PC-3 (cell line): ENCODE measurements at regions not wholly inside any gene's neighbourhood (a gene's known extent, or its start where the extent isn't known, plus 50 kb on each side); places are given as distances from the start of the nearest gene placed in this dataset.
A peak's percentile ranks its signal among the peaks of the same experiment; 100 is the strongest.

ENCODE experiments used
- ATAC-seq: fragments of 200-7000 bp; cut with Tn5 transposase; 2 replicates; pipeline ENCODE4 v1.9.1; 2020; ENCODE audit warnings: mild to moderate bottlenecking, moderate library complexity
- BruUV-seq: library from RNA; stranded (reverse); fragments of 400-500 nt; replicated peaks from 2 replicates; lab custom pipeline; 2021; lab: Mats Ljungman, UMichigan
- CTCF ChIA-PET: fragments of 300-600 bp; sonication (Branson Sonifier 250); formaldehyde crosslinking; loops from one replicate; lab custom pipeline; 2022; ENCODE audit warnings: antibody characterized with exemption; lab: Charles Lee
- POLR2A ChIA-PET: fragments of 300-600 bp; sonication (Branson Sonifier 250); formaldehyde crosslinking; loops from one replicate; lab custom pipeline; 2022; ENCODE audit warnings: antibody characterized with exemption; ENCODE audit not compliant: unreplicated experiment; lab: Charles Lee
- DNase-seq: peaks from one replicate; pipeline ENCODE4 v3.0.0-alpha.2; 2015
- H2AFZ ChIP-seq: fragments of 300-600 bp; sonication (generic); 2 replicates; pipeline ENCODE4 v1.6.0; 2016; ENCODE audit warnings: antibody characterized with exemption, low read length
- H3F3A ChIP-seq: fragments of 300-600 bp; sonication (generic); one replicate; pipeline ENCODE4 v1.6.0; 2017; ENCODE audit warnings: antibody characterized with exemption, low read length, control low read depth, mild to moderate bottlenecking; ENCODE audit not compliant: unreplicated experiment
- H3K27ac ChIP-seq: fragments of 300-600 bp; sonication (generic); 2 replicates; pipeline ENCODE4 v1.5.1; 2016; ENCODE audit warnings: mild to moderate bottlenecking, low read length
- H3K27me3 ChIP-seq: fragments of 300-600 bp; sonication (generic); 2 replicates; pipeline ENCODE4 v1.6.1; 2016; ENCODE audit warnings: low read length, mixed read lengths
- H3K36me3 ChIP-seq: fragments of 300-600 bp; sonication (generic); 2 replicates; pipeline ENCODE4 v1.6.1; 2016; ENCODE audit warnings: low read depth, mixed run types, low read length, mixed read lengths
- H3K4me1 ChIP-seq: fragments of 300-600 bp; sonication (generic); 2 replicates; pipeline ENCODE4 v1.5.1; 2016; ENCODE audit warnings: low read length; ENCODE audit not compliant: insufficient read depth
- H3K4me2 ChIP-seq: fragments of 300-600 bp; sonication (generic); 2 replicates; pipeline ENCODE4 v1.6.0; 2016; ENCODE audit warnings: low read length
- H3K4me3 ChIP-seq: fragments of 300-600 bp; sonication (generic); 2 replicates; pipeline ENCODE4 v1.5.1; 2016; ENCODE audit warnings: mild to moderate bottlenecking, low read length, mixed read lengths
- H3K79me2 ChIP-seq: fragments of 300-600 bp; sonication (generic); 2 replicates; pipeline ENCODE4 v1.6.1; 2017; ENCODE audit warnings: low read length, mixed read lengths
- H3K9ac ChIP-seq: fragments of 300-600 bp; sonication (generic); 2 replicates; pipeline ENCODE4 v1.6.0; 2016; ENCODE audit warnings: mild to moderate bottlenecking, low read length
- H3K9me2 ChIP-seq: fragments of 300-600 bp; sonication (generic); replicated peaks from 2 replicates; pipeline ENCODE4 v1.6.1; 2016; ENCODE audit warnings: mixed run types, low read length, mixed read lengths
- H3K9me3 ChIP-seq: fragments of 300-600 bp; sonication (generic); 2 replicates; pipeline ENCODE4 v1.6.1; 2016; ENCODE audit warnings: low read length, mixed read lengths
- H4K20me1 ChIP-seq: fragments of 300-600 bp; sonication (generic); 2 replicates; pipeline ENCODE4 v1.6.1; 2016; ENCODE audit warnings: low read length, mixed read lengths
- CTCF ChIP-seq: fragments of 300-600 bp; sonication (generic); conservative IDR thresholded peaks from 2 replicates; pipeline ENCODE4 v1.5.1; 2017; ENCODE audit warnings: antibody characterized with exemption, low read depth, mild to moderate bottlenecking, low read length
- EZH2 ChIP-seq: fragments of 300-600 bp; sonication (generic); IDR thresholded peaks from one replicate; pipeline ENCODE4 v1.6.1; 2017; ENCODE audit warnings: antibody characterized with exemption, mild to moderate bottlenecking, low read length; ENCODE audit not compliant: unreplicated experiment
- EZH2phosphoT487 ChIP-seq: fragments of 300-600 bp; sonication (generic); IDR thresholded peaks from 2 replicates; pipeline ENCODE4 v1.6.1; 2018; ENCODE audit warnings: mild to moderate bottlenecking, antibody characterized with exemption, low read length, borderline replicate concordance
- intact Hi-C: fragments of 100-400 bp; cut with micrococcal nuclease; formaldehyde crosslinking; loops from 2 replicates; pipeline ENCODE4 v1.9.0; 2023

- no peaks in the 10 kb centered on the region for H3K9me3 ChIP-seq
- no peaks in the 10 kb centered on the region for H3F3A ChIP-seq
- intact Hi-C loops: no loop called here
- H3K27ac ChIP-seq: no peak overlapping the region
- no peak for TF ChIP-seq EZH2
- TF ChIP-seq CTCF: no peak
- TF ChIP-seq EZH2phosphoT487: no peak
- ATAC-seq (no peak), DNase-seq (no peak)
- no peaks in the 10 kb centered on the region for H3K36me3 ChIP-seq
- no peak overlapping the region for H2AFZ ChIP-seq
- no peak overlapping the region for H3K4me2 ChIP-seq
- BruUV-seq: no TSS peak
- POLR2A ChIA-PET: no interaction called here
- H4K20me1 ChIP-seq: no peaks in the 10 kb centered on the region
- no peaks in the 10 kb centered on the region for H3K4me1 ChIP-seq
- H3K9ac ChIP-seq: no peak overlapping the region
- no peak overlapping the region for H3K4me3 ChIP-seq
- H3K9me2 ChIP-seq: no peaks in the 10 kb centered on the region
- H3K27me3 ChIP-seq: no peaks in the 10 kb centered on the region
- no peaks in the 10 kb centered on the region for H3K79me2 ChIP-seq
- CTCF ChIA-PET: interaction anchor here (0.6 kb wide), 1 partner anchor 820 kb away, joined by 3 read pairs; no protein-coding TSS in a partner anchor
These were observed 519.4 kb upstream of the NR5A2 start for GRCh38 chr1:199508072-199508471.

- DNase-seq (peak; percentile 20), ATAC-seq (no peak)
- Histone ChIP-seq H3K27ac (no peak overlapping the region), H3K79me2 (no peaks in the 10 kb centered on the region), H3K9me3 (no peaks in the 10 kb centered on the region), H3K4me3 (no peak overlapping the region), H3F3A (no peaks in the 10 kb centered on the region), H3K4me2 (no peak overlapping the region), H3K27me3 (no peaks in the 10 kb centered on the region), H3K36me3 (no peaks in the 10 kb centered on the region), H3K9ac (no peak overlapping the region), H4K20me1 (no peaks in the 10 kb centered on the region), H2AFZ (no peak overlapping the region), H3K4me1 (no peaks in the 10 kb centered on the region), H3K9me2 (no peaks in the 10 kb centered on the region)
- intact Hi-C loops: no loop called here
- BruUV-seq: no TSS peak
- TF ChIP-seq EZH2phosphoT487 (no peak), EZH2 (no peak), CTCF (no peak)
- ChIA-PET POLR2A (no interaction called here), CTCF (interaction anchor here (0.6 kb wide), 1 partner anchor 820 kb away, joined by 3 read pairs; no protein-coding TSS in a partner anchor)
These were observed 518.9 kb upstream of the NR5A2 start for GRCh38 chr1:199508653-199509052.

GRCh38 chr1:199509456-199509855, 518.1 kb upstream of the NR5A2 start:
- no peak overlapping the region for H3K4me3 ChIP-seq
- no TSS peak for BruUV-seq

More at GRCh38 chr1:199509456-199509855, 518.1 kb upstream of the NR5A2 start:
- TF ChIP-seq CTCF (no peak), EZH2phosphoT487 (no peak), EZH2 (no peak)
- H3K4me1 ChIP-seq: no peaks in the 10 kb centered on the region
- CTCF ChIA-PET: no interaction called here
- POLR2A ChIA-PET: no interaction called here
- H3K9me3 ChIP-seq: no peaks in the 10 kb centered on the region
- no peaks in the 10 kb centered on the region for H4K20me1 ChIP-seq
- no peaks in the 10 kb centered on the region for H3K9me2 ChIP-seq
- H3K4me2 ChIP-seq: no peak overlapping the region
- no peaks in the 10 kb centered on the region for H3K36me3 ChIP-seq
- DNase-seq (no peak), ATAC-seq (no peak)
- no peak overlapping the region for H2AFZ ChIP-seq
- H3F3A ChIP-seq: no peaks in the 10 kb centered on the region
- no peak overlapping the region for H3K27ac ChIP-seq
- no peak overlapping the region for H3K9ac ChIP-seq
- intact Hi-C loops: no loop called here
- H3K27me3 ChIP-seq: no peaks in the 10 kb centered on the region
- H3K79me2 ChIP-seq: no peaks in the 10 kb centered on the region
